Liver (tissue), 8 donors: ENCODE measurements at regions not wholly inside any gene's neighbourhood (a gene's known extent, or its start where the extent isn't known, plus 50 kb on each side); places are given as distances from the start of the nearest gene placed in this dataset.
"Not testable (repeated sequence)": the region's sequence is repeated elsewhere in the genome, so short reads cannot be mapped to it uniquely, and the experiment has no call there.

ENCODE experiments used
- DNase-seq: peaks from one replicate; pipeline ENCODE4 v3.0.0-alpha.2; 2017; ENCODE audit warnings: low spot score
- H3K27ac ChIP-seq, 2 donors: one replicate each; pipeline ENCODE4 v1.7.0; 2013; ENCODE audit warnings: inconsistent platforms in 2 of 2, low read length in 2 of 2, control low read depth in 1 of 2, low read depth in 1 of 2, mild to moderate bottlenecking in 1 of 2
- H3K27me3 ChIP-seq, 4 donors: one replicate each; pipeline versions ENCODE4 v1.6.1 to v1.7.0; 2013; ENCODE audit warnings: low read length in 3 of 4, inconsistent platforms in 1 of 4, mild to moderate bottlenecking in 1 of 4, moderate library complexity in 1 of 4; ENCODE audit not compliant: control insufficient read depth in 4 of 4, insufficient read depth in 4 of 4
- H3K36me3 ChIP-seq, 4 donors: one replicate each; pipeline versions ENCODE4 v1.6.1 to v1.7.0; 2013; ENCODE audit warnings: low read length in 3 of 4, mild to moderate bottlenecking in 3 of 4, low read depth in 1 of 4, moderate library complexity in 1 of 4; ENCODE audit not compliant: control insufficient read depth in 4 of 4, insufficient read depth in 3 of 4
- H3K4me1 ChIP-seq, 4 donors: one replicate each; pipeline versions ENCODE4 v1.6.1 to v1.7.0; 2013; ENCODE audit warnings: low read length in 3 of 4, mild to moderate bottlenecking in 3 of 4, moderate library complexity in 1 of 4; ENCODE audit not compliant: control insufficient read depth in 4 of 4, insufficient read depth in 4 of 4
- H3K4me3 ChIP-seq, 3 donors: one replicate each; pipeline versions ENCODE4 v1.6.1 to v1.7.0; 2013; ENCODE audit warnings: low read length in 3 of 3, control low read depth in 1 of 3, low read depth in 1 of 3, mild to moderate bottlenecking in 1 of 3
- H3K9ac ChIP-seq, 2 donors: one replicate each; pipeline ENCODE4 v1.7.0; 2013; ENCODE audit warnings: low read length in 2 of 2, mild to moderate bottlenecking in 2 of 2, moderate library complexity in 2 of 2, control low read depth in 1 of 2, low read depth in 1 of 2
- H3K9me3 ChIP-seq, 4 donors: one replicate each; pipeline versions ENCODE4 v1.6.1 to v1.7.0; 2013; ENCODE audit warnings: low read length in 3 of 4; ENCODE audit not compliant: control insufficient read depth in 4 of 4
- EGR1 ChIP-seq, 2 donors: IDR thresholded peaks; 2 replicates each; pipeline ENCODE4 v1.6.1; 2016 to 2018; ENCODE audit warnings: antibody characterized with exemption in 2 of 2, low read depth in 2 of 2
- FOXA1 ChIP-seq: IDR thresholded peaks from 2 replicates; pipeline ENCODE4 v1.6.1; 2016; ENCODE audit warnings: antibody characterized with exemption
- FOXA2 ChIP-seq: IDR thresholded peaks from 2 replicates; pipeline ENCODE4 v1.6.1; 2016; ENCODE audit warnings: antibody characterized with exemption
- GABPA ChIP-seq, 2 donors: IDR thresholded peaks in 1 of 2; conservative IDR thresholded peaks in 1 of 2; 2 replicates each; pipeline ENCODE4 v1.6.1; 2016; ENCODE audit warnings: antibody characterized with exemption in 2 of 2, mild to moderate bottlenecking in 1 of 2, moderate library complexity in 1 of 2
- HNF4A ChIP-seq, 2 donors: conservative IDR thresholded peaks; 2 replicates each; pipeline ENCODE4 v1.6.1; 2016; ENCODE audit warnings: antibody characterized with exemption in 2 of 2, mild to moderate bottlenecking in 2 of 2
- HNF4G ChIP-seq: IDR thresholded peaks from 2 replicates; pipeline ENCODE4 v1.6.1; 2016; ENCODE audit warnings: antibody characterized with exemption
- JUND ChIP-seq, 2 donors: IDR thresholded peaks; 2 replicates each; pipeline ENCODE4 v1.6.1; 2016; ENCODE audit warnings: antibody characterized with exemption in 2 of 2
- NR2F2 ChIP-seq: IDR thresholded peaks from 2 replicates; pipeline ENCODE4 v1.6.1; 2016; ENCODE audit warnings: antibody characterized with exemption
- RAD21 ChIP-seq, 2 donors: IDR thresholded peaks; 2 replicates each; pipeline ENCODE4 v1.6.1; 2016; ENCODE audit warnings: antibody characterized with exemption in 2 of 2, mild to moderate bottlenecking in 2 of 2
- REST ChIP-seq: IDR thresholded peaks from 2 replicates; pipeline ENCODE4 v1.6.1; 2016; ENCODE audit warnings: antibody characterized with exemption, mild to moderate bottlenecking
- RXRA ChIP-seq, 2 donors: IDR thresholded peaks; 2 replicates each; pipeline ENCODE4 v1.6.1; 2017 to 2018; ENCODE audit warnings: antibody characterized with exemption in 2 of 2, mild to moderate bottlenecking in 1 of 2
- SP1 ChIP-seq: IDR thresholded peaks from 2 replicates; pipeline ENCODE4 v1.6.1; 2018; ENCODE audit warnings: antibody characterized with exemption, mild to moderate bottlenecking
- TAF1 ChIP-seq: conservative IDR thresholded peaks from 2 replicates; pipeline ENCODE4 v1.6.1; 2016; ENCODE audit warnings: antibody characterized with exemption, mild to moderate bottlenecking
- YY1 ChIP-seq: IDR thresholded peaks from 2 replicates; pipeline ENCODE4 v1.6.1; 2016; ENCODE audit warnings: antibody characterized with exemption, mild to moderate bottlenecking
- WGBS: extraction: QIAGEN DNeasy Blood & Tissue Kit; methylation state at CpG from one replicate; pipeline ENCODE4 v1.1.7; 2013; 5-methylcytosine and 5-hydroxymethylcytosine counted together
- TF ChIP-seq, protein P1 (sequence below): IDR thresholded peaks from 2 replicates; pipeline ENCODE4 v1.6.1; 2016; ENCODE audit warnings: antibody characterized with exemption
- TF ChIP-seq, protein P2 (sequence below): IDR thresholded peaks from 2 replicates; pipeline ENCODE4 v1.6.1; 2016; ENCODE audit warnings: antibody characterized with exemption
- TF ChIP-seq, protein P3 (sequence below): IDR thresholded peaks from 2 replicates; pipeline ENCODE4 v1.6.1; 2016; ENCODE audit warnings: antibody characterized with exemption
- TF ChIP-seq, protein P4 (sequence below): fragments of 150-350 bp; IDR thresholded peaks from 2 replicates; pipeline ENCODE4 v1.5.1; 2017; ENCODE audit warnings: improper control_type of control experiment, low read depth, low read length; ENCODE audit not compliant: missing input control
- donor health status: healthy.
- donor health status: healthy.
- donor health status: healthy.
- donor health status: healthy.
- donor health status: healthy.

DNA sequence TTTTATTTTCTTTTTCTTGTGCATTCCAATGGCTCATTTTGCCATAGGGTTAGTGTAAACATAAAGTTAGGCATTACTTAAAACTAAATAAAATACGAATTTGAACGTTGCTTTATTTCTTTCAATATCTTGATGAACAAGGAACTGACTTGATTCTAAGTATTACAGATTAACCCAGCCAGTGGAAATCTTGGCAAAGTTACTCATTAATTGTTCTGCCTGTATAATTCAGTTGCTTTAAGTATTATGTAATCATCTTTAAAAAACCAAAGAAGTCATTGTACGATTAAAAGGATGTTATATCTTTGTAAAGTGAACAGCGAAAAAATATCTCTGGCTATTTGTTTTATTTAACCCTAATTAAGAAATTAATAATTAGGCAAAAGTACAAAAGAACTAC, 737.9 kb upstream of the BCHE start:
- Histone ChIP-seq H3K4me3 (no peak overlapping the region), H3K4me1 (no peaks in the 10 kb centered on the region), H3K36me3 (no peaks in the 10 kb centered on the region), H3K27ac (no peak overlapping the region), H3K9ac (no peak overlapping the region), H3K27me3 (no peaks in the 10 kb centered on the region), H3K9me3 (no peaks in the 10 kb centered on the region)
- TF ChIP-seq, protein P1, sequence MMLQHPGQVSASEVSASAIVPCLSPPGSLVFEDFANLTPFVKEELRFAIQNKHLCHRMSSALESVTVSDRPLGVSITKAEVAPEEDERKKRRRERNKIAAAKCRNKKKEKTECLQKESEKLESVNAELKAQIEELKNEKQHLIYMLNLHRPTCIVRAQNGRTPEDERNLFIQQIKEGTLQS = no peak
- TF ChIP-seq RXRA (IDR thresholded peaks at IDR 0.05) (no peak), REST (no peak), RAD21 (IDR thresholded peaks at IDR 0.05) (no peak), TAF1 (no peak), NR2F2 (no peak), EGR1 (IDR thresholded peaks at IDR 0.05; ENCODE audit: low read depth in 2 of 2) (no peak), HNF4G (no peak), JUND (IDR thresholded peaks at IDR 0.05) (no peak), FOXA1 (no peak), HNF4A (conservative IDR thresholded peaks at IDR 0.05) (no peak), FOXA2 (no peak), YY1 (no peak), GABPA (IDR thresholded peaks at IDR 0.05 in 1 of 2, conservative IDR thresholded peaks at IDR 0.05 in 1 of 2) (no peak), SP1 (no peak)
- TF ChIP-seq, protein P2, sequence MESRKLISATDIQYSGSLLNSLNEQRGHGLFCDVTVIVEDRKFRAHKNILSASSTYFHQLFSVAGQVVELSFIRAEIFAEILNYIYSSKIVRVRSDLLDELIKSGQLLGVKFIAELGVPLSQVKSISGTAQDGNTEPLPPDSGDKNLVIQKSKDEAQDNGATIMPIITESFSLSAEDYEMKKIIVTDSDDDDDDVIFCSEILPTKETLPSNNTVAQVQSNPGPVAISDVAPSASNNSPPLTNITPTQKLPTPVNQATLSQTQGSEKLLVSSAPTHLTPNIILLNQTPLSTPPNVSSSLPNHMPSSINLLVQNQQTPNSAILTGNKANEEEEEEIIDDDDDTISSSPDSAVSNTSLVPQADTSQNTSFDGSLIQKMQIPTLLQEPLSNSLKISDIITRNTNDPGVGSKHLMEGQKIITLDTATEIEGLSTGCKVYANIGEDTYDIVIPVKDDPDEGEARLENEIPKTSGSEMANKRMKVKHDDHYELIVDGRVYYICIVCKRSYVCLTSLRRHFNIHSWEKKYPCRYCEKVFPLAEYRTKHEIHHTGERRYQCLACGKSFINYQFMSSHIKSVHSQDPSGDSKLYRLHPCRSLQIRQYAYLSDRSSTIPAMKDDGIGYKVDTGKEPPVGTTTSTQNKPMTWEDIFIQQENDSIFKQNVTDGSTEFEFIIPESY = no peak
- TF ChIP-seq, protein P3, sequence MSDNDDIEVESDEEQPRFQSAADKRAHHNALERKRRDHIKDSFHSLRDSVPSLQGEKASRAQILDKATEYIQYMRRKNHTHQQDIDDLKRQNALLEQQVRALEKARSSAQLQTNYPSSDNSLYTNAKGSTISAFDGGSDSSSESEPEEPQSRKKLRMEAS = no peak
- TF ChIP-seq, protein P4, sequence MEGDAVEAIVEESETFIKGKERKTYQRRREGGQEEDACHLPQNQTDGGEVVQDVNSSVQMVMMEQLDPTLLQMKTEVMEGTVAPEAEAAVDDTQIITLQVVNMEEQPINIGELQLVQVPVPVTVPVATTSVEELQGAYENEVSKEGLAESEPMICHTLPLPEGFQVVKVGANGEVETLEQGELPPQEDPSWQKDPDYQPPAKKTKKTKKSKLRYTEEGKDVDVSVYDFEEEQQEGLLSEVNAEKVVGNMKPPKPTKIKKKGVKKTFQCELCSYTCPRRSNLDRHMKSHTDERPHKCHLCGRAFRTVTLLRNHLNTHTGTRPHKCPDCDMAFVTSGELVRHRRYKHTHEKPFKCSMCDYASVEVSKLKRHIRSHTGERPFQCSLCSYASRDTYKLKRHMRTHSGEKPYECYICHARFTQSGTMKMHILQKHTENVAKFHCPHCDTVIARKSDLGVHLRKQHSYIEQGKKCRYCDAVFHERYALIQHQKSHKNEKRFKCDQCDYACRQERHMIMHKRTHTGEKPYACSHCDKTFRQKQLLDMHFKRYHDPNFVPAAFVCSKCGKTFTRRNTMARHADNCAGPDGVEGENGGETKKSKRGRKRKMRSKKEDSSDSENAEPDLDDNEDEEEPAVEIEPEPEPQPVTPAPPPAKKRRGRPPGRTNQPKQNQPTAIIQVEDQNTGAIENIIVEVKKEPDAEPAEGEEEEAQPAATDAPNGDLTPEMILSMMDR = no peak
- WGBS = 71% methylated on average over 4 of the region's 4 CpGs
- DNase-seq = no peak

- not testable (repeated sequence) for H3K36me3 ChIP-seq, DNase-seq, H3K4me3 ChIP-seq, H3K27ac ChIP-seq, H3K4me1 ChIP-seq, H3K9ac ChIP-seq, H3K9me3 ChIP-seq, H3K27me3 ChIP-seq
- WGBS = 65% methylated on average over 4 of the region's 4 CpGs
These were observed 734.5 kb upstream of the BCHE start for GRCh38 chr3:166571686-166572085.
